ENCODE measurements at regions not wholly inside any gene's neighbourhood (a gene's known extent, or its start where the extent isn't known, plus 50 kb on each side); places are given as distances from the start of the nearest gene placed in this dataset.

- Histone ChIP-seq H3K18ac (ENCODE audit: low read length) (no peak overlapping the region), H2BK12ac (ENCODE audit: low read length) (no peak overlapping the region), H3K4ac (ENCODE audit: low read depth, low read length) (no peak overlapping the region), H2AK5ac (ENCODE audit: low read length) (no peak overlapping the region), H3K27me3 (ENCODE audit: insufficient read depth, low read length) (no peaks in the 10 kb centered on the region), H3K79me2 (ENCODE audit: control insufficient read depth, insufficient read depth, low read length, poor library complexity) (no peaks in the 10 kb centered on the region), H2AFZ (ENCODE audit: insufficient read depth, low read length, poor library complexity) (no peak overlapping the region), H3K4me1 (ENCODE audit: control insufficient read depth in 1 of 2, insufficient read depth in 2 of 2, low read length in 2 of 2) (no peaks in the 10 kb centered on the region), H2BK5ac (ENCODE audit: low read depth, low read length, poor library complexity) (no peak overlapping the region), H4K12ac (ENCODE audit: low read depth, low read length) (no peak overlapping the region), H3K9ac (ENCODE audit: low read length) (no peak overlapping the region), H3K4me2 (ENCODE audit: low read length) (no peak overlapping the region), H3K79me1 (ENCODE audit: low read length) (no peaks in the 10 kb centered on the region), H3K14ac (ENCODE audit: low read length) (no peak overlapping the region), H3K9me3 (ENCODE audit: insufficient read depth, low read depth, low read length) (no peaks in the 10 kb centered on the region), H3K4me3 (ENCODE audit: low read depth, low read length) (no peak overlapping the region), H2BK120ac (ENCODE audit: insufficient read depth, low read length, poor library complexity) (no peak overlapping the region), H4K8ac (ENCODE audit: low read depth, low read length) (no peak overlapping the region), H3K27ac (ENCODE audit: low read depth, low read length) (no peak overlapping the region), H3K36me3 (ENCODE audit: control insufficient read depth in 1 of 2, insufficient read depth in 2 of 2, low read length in 2 of 2) (no peaks in the 10 kb centered on the region), H4K91ac (ENCODE audit: low read depth, low read length) (no peak overlapping the region), H3K23ac (ENCODE audit: low read length) (no peak overlapping the region)
- DNase-seq, result no peak
- no CpG with 5 or more reads among the region's 6 CpGs for WGBS (ENCODE audit: extremely low coverage, insufficient coverage, insufficient read length)
Observed at GRCh38 chr5:67520161-67520908, 323.7 kb upstream of the CD180 start.

DNA sequence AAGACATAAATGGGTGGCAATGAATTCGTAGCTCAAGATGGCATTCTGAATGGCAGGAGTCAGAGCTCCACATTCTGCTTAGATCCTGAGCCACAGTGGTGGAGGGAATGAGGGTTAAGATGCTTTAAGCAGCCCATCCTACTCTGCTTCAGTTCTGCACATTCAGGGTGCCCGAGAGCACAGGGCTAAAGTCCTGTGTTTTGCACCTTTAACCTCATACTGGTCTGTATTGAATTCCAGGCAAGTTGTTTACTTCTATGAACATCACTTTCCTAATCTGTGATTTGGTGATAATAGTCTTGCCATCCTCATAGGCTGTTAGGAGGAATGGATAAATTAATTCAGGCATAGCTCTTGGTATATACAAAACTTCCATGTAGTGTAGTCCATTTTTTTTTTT lies 321.6 kb upstream of the CD180 start:
- Histone ChIP-seq H3K79me1 (ENCODE audit: low read length) (no peaks in the 10 kb centered on the region), H3K9ac (ENCODE audit: low read length) (no peak overlapping the region), H3K4me1 (ENCODE audit: control insufficient read depth in 1 of 2, insufficient read depth in 2 of 2, low read length in 2 of 2) (no peaks in the 10 kb centered on the region), H3K4ac (ENCODE audit: low read depth, low read length) (no peak overlapping the region), H3K27ac (ENCODE audit: low read depth, low read length) (no peak overlapping the region), H4K91ac (ENCODE audit: low read depth, low read length) (no peak overlapping the region), H3K4me3 (ENCODE audit: low read depth, low read length) (no peak overlapping the region), H2BK120ac (ENCODE audit: insufficient read depth, low read length, poor library complexity) (no peak overlapping the region), H3K9me3 (ENCODE audit: insufficient read depth, low read depth, low read length) (no peaks in the 10 kb centered on the region), H3K27me3 (ENCODE audit: insufficient read depth, low read length) (no peaks in the 10 kb centered on the region), H3K14ac (ENCODE audit: low read length) (no peak overlapping the region), H3K79me2 (ENCODE audit: control insufficient read depth, insufficient read depth, low read length, poor library complexity) (no peaks in the 10 kb centered on the region), H2BK12ac (ENCODE audit: low read length) (no peak overlapping the region), H3K23ac (ENCODE audit: low read length) (no peak overlapping the region), H2BK5ac (ENCODE audit: low read depth, low read length, poor library complexity) (no peak overlapping the region), H3K36me3 (ENCODE audit: control insufficient read depth in 1 of 2, insufficient read depth in 2 of 2, low read length in 2 of 2) (no peaks in the 10 kb centered on the region), H3K18ac (ENCODE audit: low read length) (no peak overlapping the region), H2AK5ac (ENCODE audit: low read length) (no peak overlapping the region), H2AFZ (ENCODE audit: insufficient read depth, low read length, poor library complexity) (no peak overlapping the region), H4K12ac (ENCODE audit: low read depth, low read length) (no peak overlapping the region), H4K8ac (ENCODE audit: low read depth, low read length) (no peak overlapping the region), H3K4me2 (ENCODE audit: low read length) (no peak overlapping the region)
- no peak for DNase-seq
- WGBS (ENCODE audit: extremely low coverage, insufficient coverage, insufficient read length), result no CpG with 5 or more reads among the region's 2 CpGs

DNA sequence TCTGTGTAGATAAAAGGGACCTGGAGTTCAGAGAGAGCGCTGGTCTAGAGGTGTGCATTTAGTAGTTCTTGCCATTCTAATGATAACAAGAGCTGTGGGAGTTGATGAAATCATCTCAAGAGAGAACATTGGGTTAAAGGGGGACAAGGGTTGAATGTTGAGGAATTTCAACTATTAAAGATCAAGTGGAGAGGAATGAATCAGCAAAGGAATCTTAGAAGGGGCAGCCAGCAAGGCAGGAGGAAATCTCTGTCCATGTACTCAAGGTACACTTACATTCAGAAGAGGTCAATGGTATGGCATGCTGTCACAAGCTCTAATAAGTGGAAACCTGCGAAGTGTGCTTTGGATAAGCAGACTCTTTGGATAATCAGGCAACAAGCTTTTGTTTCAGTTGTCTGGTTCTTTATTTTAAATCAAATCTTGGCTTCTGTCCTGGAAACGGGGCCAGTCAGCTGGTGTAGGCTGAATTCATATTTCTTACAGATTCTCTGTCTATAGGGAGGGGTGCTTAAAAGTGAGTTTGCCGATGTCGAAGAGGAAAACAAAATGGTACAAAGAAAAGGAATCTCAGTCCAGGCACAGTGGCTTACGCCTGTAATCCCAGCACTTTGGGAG lies 320.5 kb upstream of the CD180 start:
- no CpG with 5 or more reads among the region's 6 CpGs for WGBS (ENCODE audit: extremely low coverage, insufficient coverage, insufficient read length)
- Histone ChIP-seq H4K12ac (ENCODE audit: low read depth, low read length) (no peak overlapping the region), H3K4me1 (ENCODE audit: control insufficient read depth in 1 of 2, insufficient read depth in 2 of 2, low read length in 2 of 2) (no peaks in the 10 kb centered on the region)

DNA sequence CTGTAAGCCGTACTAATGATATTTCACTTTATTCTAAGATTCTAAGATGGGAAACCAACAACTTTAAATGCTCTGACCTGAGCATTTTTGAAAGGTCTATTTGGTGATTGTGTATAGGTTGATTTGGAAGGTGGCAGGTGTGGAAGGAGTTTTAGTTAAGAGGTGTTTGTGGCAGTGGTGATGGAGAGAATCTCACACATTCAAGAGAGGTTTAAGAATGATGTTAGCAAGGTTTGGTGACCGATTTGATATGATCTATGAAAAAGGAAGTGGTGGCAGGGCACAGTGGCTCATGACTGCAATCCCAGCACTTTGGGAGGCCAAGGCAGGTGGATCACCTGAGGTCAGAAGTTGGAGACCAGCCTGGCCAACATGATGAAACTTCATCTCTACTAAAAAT lies 319.2 kb upstream of the CD180 start:
- Histone ChIP-seq H3K4me1 (ENCODE audit: control insufficient read depth in 1 of 2, insufficient read depth in 2 of 2, low read length in 2 of 2) (no peaks in the 10 kb centered on the region), H3K27ac (ENCODE audit: low read depth, low read length) (no peak overlapping the region), H3K27me3 (ENCODE audit: insufficient read depth, low read length) (no peaks in the 10 kb centered on the region), H3K4ac (ENCODE audit: low read depth, low read length) (no peak overlapping the region), H3K4me2 (ENCODE audit: low read length) (no peak overlapping the region), H3K9ac (ENCODE audit: low read length) (no peak overlapping the region), H2BK120ac (ENCODE audit: insufficient read depth, low read length, poor library complexity) (no peak overlapping the region), H4K12ac (ENCODE audit: low read depth, low read length) (no peak overlapping the region), H4K91ac (ENCODE audit: low read depth, low read length) (no peak overlapping the region), H3K14ac (ENCODE audit: low read length) (no peak overlapping the region), H3K18ac (ENCODE audit: low read length) (no peak overlapping the region), H2BK5ac (ENCODE audit: low read depth, low read length, poor library complexity) (no peak overlapping the region), H2BK12ac (ENCODE audit: low read length) (no peak overlapping the region), H2AFZ (ENCODE audit: insufficient read depth, low read length, poor library complexity) (no peak overlapping the region), H3K9me3 (ENCODE audit: insufficient read depth, low read depth, low read length) (no peaks in the 10 kb centered on the region), H3K23ac (ENCODE audit: low read length) (no peak overlapping the region), H3K4me3 (ENCODE audit: low read depth, low read length) (no peak overlapping the region), H3K79me1 (ENCODE audit: low read length) (no peaks in the 10 kb centered on the region), H2AK5ac (ENCODE audit: low read length) (no peak overlapping the region), H4K8ac (ENCODE audit: low read depth, low read length) (no peak overlapping the region), H3K79me2 (ENCODE audit: control insufficient read depth, insufficient read depth, low read length, poor library complexity) (no peaks in the 10 kb centered on the region), H3K36me3 (ENCODE audit: control insufficient read depth in 1 of 2, insufficient read depth in 2 of 2, low read length in 2 of 2) (no peaks in the 10 kb centered on the region)
- WGBS (ENCODE audit: extremely low coverage, insufficient coverage, insufficient read length), result no CpG with 5 or more reads among the region's 2 CpGs
- DNase-seq, result no peak

More for the DNA sequence above, 320.5 kb upstream of the CD180 start:
- Histone ChIP-seq H3K23ac (ENCODE audit: low read length) (no peak overlapping the region), H2BK5ac (ENCODE audit: low read depth, low read length, poor library complexity) (no peak overlapping the region), H3K27ac (ENCODE audit: low read depth, low read length) (no peak overlapping the region), H3K4me2 (ENCODE audit: low read length) (no peak overlapping the region), H3K79me1 (ENCODE audit: low read length) (no peaks in the 10 kb centered on the region), H3K36me3 (ENCODE audit: control insufficient read depth in 1 of 2, insufficient read depth in 2 of 2, low read length in 2 of 2) (no peaks in the 10 kb centered on the region), H3K4me3 (ENCODE audit: low read depth, low read length) (no peak overlapping the region), H3K9ac (ENCODE audit: low read length) (no peak overlapping the region), H3K4ac (ENCODE audit: low read depth, low read length) (no peak overlapping the region), H2BK12ac (ENCODE audit: low read length) (no peak overlapping the region), H2BK120ac (ENCODE audit: insufficient read depth, low read length, poor library complexity) (no peak overlapping the region), H3K79me2 (ENCODE audit: control insufficient read depth, insufficient read depth, low read length, poor library complexity) (no peaks in the 10 kb centered on the region), H2AK5ac (ENCODE audit: low read length) (no peak overlapping the region), H3K18ac (ENCODE audit: low read length) (no peak overlapping the region), H2AFZ (ENCODE audit: insufficient read depth, low read length, poor library complexity) (no peak overlapping the region), H4K8ac (ENCODE audit: low read depth, low read length) (no peak overlapping the region), H4K91ac (ENCODE audit: low read depth, low read length) (no peak overlapping the region), H3K14ac (ENCODE audit: low read length) (no peak overlapping the region), H3K27me3 (ENCODE audit: insufficient read depth, low read length) (no peaks in the 10 kb centered on the region), H3K9me3 (ENCODE audit: insufficient read depth, low read depth, low read length) (no peaks in the 10 kb centered on the region)
- DNase-seq, result no peak
